ENCODE measurements at regions not wholly inside any gene's neighbourhood (a gene's known extent, or its start where the extent isn't known, plus 50 kb on each side); places are given as distances from the start of the nearest gene placed in this dataset.

GRCh38 chr2:118510807-118511206 lies 336.6 kb downstream of the EN1 start:
- in situ Hi-C loops (cut with HindIII; ENCODE audit: low pct_unique_long_range_greater_than_20kb, low sequenced_read_pairs) = no loop called here
- DNase-seq (ENCODE audit: low read depth) = no peak

- in situ Hi-C loops (cut with HindIII; ENCODE audit: low pct_unique_long_range_greater_than_20kb, low sequenced_read_pairs) = no loop called here
- DNase-seq (ENCODE audit: low read depth) = no peak
These were observed 338.0 kb downstream of the EN1 start for GRCh38 chr2:118509319-118510004.

- DNase-seq (ENCODE audit: low read depth) = no peak
- in situ Hi-C loops (cut with HindIII; ENCODE audit: low pct_unique_long_range_greater_than_20kb, low sequenced_read_pairs) = no loop called here
These were observed 339.2 kb downstream of the EN1 start for GRCh38 chr2:118508282-118508681.

DNA sequence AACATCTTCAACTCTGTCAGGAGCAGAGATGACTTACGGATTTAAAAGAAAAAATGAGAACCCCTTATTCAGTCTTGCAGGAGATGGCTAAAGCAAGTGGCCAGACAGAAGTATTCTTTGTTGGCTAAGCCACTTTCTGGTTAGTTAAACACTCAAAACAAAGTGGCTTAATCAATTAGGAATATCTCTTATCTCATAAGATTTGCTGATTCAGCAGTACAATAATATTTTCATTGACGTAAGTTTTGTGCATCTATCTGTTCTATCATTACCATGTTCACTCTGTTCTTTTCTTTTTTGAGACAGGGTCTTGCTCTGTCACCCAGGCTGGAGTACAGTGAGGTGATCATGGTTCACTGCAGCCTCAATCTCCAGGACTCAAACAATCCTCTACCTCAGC lies 342.0 kb downstream of the EN1 start:
- DNase-seq (ENCODE audit: low read depth) = no peak
- in situ Hi-C loops (cut with HindIII; ENCODE audit: low pct_unique_long_range_greater_than_20kb, low sequenced_read_pairs) = no loop called here

- in situ Hi-C loops (cut with HindIII; ENCODE audit: low pct_unique_long_range_greater_than_20kb, low sequenced_read_pairs) = no loop called here
These were observed 345.3 kb downstream of the EN1 start for GRCh38 chr2:118502106-118502505.

DNA sequence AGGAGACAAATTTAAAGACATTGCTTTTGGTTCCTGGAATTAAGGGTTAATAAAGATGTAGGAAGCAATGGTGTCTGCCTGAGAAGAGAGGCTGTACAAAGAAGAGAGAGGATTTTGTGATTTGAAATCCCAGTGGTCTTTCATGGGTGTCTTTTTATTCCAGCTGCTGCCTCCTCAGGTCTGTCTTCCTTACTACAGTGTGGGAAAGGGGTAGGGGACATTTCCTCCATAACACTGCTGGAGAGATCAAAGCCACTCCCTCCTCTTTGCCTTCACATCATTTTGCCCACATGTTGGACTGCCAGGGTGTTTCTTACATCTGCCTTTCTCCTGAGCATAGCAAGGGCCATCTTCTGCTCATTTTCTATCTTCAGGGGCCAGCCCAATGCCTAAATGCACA lies 348.5 kb downstream of the EN1 start:
- DNase-seq (ENCODE audit: low read depth) = no peak
- in situ Hi-C loops (cut with HindIII; ENCODE audit: low pct_unique_long_range_greater_than_20kb, low sequenced_read_pairs) = no loop called here

More at GRCh38 chr2:118502106-118502505, 345.3 kb downstream of the EN1 start:
- no peak for DNase-seq (ENCODE audit: low read depth)

DNA sequence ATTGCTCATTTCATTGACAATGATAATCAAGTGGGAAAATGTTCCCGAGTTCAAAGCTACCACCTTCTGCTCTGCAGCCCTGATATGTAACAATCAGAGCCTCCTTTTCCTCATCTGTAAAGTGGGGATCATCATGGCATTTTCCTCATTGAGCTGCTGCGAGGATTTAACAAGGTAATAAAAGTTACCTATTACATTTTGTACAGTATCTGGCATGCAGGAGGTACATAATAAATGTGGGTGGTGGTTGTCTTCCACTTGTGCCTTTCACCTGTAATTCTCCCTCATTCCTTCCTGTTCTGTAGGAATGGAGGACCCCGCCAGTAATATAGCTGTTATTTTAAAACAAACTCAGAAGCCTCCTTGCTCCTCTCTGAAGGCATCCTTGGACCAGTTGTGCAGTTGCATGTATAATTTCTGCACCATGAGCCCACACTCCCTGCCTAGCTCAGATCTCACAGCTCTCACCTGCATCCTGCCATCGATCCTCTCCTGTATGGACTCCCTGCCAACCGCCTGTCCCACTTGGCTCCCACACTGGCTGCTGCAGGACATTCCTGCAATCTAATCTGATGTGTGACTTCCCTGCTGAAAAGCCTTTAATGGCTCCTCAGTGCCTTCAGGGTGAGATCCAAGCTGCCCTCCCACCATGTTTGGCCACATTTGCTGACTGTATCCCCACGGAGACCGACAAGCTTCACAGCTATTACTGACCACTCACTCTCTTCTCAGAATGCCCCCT lies 350.4 kb downstream of the EN1 start:
- DNase-seq (ENCODE audit: low read depth) = no peak
- in situ Hi-C loops (cut with HindIII; ENCODE audit: low pct_unique_long_range_greater_than_20kb, low sequenced_read_pairs) = no loop called here

DNA sequence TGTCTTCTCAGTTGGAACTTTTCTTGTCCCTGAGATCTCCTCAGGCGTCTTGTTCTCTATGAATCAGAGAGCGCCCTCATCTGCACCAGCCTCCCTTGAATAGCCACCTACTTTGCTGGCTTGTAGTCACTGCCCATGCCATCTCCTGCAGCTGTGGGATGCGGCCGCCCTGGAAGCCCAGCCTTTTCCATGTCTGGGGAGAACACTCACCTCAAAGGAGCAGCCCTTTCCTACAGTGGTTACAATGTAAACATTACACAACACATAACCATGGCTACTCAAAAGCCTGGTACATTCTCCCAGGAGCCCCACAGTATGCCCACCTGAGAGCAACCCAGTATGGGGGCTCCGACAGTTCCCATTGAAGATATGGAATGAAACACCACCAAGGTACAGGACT lies 351.0 kb downstream of the EN1 start:
- in situ Hi-C loops (cut with HindIII; ENCODE audit: low pct_unique_long_range_greater_than_20kb, low sequenced_read_pairs) = no loop called here
- no peak for DNase-seq (ENCODE audit: low read depth)

GRCh38 chr2:118495290-118495689 lies 352.2 kb downstream of the EN1 start:
- DNase-seq (ENCODE audit: low read depth) = no peak
- in situ Hi-C loops (cut with HindIII; ENCODE audit: low pct_unique_long_range_greater_than_20kb, low sequenced_read_pairs) = no loop called here

DNA sequence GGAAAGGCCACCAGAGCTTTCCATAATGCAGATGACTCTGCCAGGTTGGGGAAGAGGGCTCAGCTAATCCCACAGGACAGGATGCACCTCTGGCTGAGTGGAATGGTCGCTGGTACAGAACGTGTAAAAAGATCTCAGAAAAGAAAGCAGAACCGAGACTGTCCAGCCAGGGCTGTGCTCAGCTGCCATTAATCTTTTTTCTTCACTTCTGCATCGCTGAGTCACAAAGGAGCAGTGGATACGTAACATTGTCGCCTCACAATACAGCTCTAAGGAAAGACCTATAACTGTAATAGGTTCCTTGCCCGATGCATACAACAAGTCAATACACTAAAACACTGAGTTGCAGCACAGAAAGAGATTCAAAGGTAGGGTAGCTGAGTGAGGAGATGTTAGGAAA lies 354.2 kb downstream of the EN1 start:
- in situ Hi-C loops (cut with HindIII; ENCODE audit: low pct_unique_long_range_greater_than_20kb, low sequenced_read_pairs) = no loop called here
- DNase-seq (ENCODE audit: low read depth) = no peak

- in situ Hi-C loops (cut with HindIII; ENCODE audit: low pct_unique_long_range_greater_than_20kb, low sequenced_read_pairs) = no loop called here
- no peak for DNase-seq (ENCODE audit: low read depth)
These were observed 355.1 kb downstream of the EN1 start for GRCh38 chr2:118492335-118492734.

DNA sequence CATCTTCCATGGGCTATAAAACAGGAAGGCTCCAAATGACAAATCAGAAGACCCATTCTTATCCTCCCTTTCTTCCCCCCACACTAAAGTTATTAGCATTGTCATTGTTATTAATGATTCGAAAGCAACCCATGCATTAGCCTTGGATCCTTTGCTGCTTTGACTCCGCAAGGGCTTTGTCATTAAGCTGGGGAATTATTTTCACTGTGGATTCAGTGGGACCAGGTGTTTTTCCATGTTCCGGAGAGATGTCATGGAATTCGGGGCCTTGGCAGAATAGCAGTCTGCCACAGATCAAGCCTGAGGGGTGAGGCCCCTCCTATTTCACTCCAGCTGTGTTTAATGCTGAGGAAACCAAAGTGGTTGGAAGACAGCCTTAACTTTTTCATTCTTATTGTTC lies 357.1 kb downstream of the EN1 start:
- in situ Hi-C loops (cut with HindIII; ENCODE audit: low pct_unique_long_range_greater_than_20kb, low sequenced_read_pairs) = no loop called here
- no peak for DNase-seq (ENCODE audit: low read depth)

- no peak for DNase-seq (ENCODE audit: low read depth)
- in situ Hi-C loops (cut with HindIII; ENCODE audit: low pct_unique_long_range_greater_than_20kb, low sequenced_read_pairs) = no loop called here
These were observed 357.6 kb downstream of the EN1 start for GRCh38 chr2:118489712-118490299.

GRCh38 chr2:118481299-118481698 lies 366.1 kb downstream of the EN1 start:
- in situ Hi-C loops (cut with HindIII; ENCODE audit: low pct_unique_long_range_greater_than_20kb, low sequenced_read_pairs) = no loop called here
- DNase-seq (ENCODE audit: low read depth) = no peak

DNA sequence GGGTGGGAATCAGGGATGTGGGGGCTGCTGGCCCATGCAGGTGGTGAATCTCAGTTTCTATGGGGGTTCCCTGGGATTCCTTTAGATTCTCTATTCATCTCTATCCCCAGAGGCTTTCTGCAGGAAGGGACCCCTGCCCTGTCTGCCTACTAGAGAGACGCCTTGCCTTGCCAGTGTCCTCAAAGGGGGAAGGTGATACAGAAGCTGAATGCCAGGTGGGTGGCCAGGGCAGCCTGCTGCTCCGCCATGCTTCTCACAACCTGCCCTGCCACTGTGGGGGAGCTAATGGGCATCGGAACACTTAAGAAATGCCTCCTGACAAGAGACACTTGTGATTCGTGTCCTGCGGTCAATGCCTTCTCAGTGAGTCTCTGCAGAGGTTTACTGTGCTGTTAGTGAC lies 368.4 kb downstream of the EN1 start:
- no peak for DNase-seq (ENCODE audit: low read depth)
- in situ Hi-C loops (cut with HindIII; ENCODE audit: low pct_unique_long_range_greater_than_20kb, low sequenced_read_pairs) = no loop called here

DNA sequence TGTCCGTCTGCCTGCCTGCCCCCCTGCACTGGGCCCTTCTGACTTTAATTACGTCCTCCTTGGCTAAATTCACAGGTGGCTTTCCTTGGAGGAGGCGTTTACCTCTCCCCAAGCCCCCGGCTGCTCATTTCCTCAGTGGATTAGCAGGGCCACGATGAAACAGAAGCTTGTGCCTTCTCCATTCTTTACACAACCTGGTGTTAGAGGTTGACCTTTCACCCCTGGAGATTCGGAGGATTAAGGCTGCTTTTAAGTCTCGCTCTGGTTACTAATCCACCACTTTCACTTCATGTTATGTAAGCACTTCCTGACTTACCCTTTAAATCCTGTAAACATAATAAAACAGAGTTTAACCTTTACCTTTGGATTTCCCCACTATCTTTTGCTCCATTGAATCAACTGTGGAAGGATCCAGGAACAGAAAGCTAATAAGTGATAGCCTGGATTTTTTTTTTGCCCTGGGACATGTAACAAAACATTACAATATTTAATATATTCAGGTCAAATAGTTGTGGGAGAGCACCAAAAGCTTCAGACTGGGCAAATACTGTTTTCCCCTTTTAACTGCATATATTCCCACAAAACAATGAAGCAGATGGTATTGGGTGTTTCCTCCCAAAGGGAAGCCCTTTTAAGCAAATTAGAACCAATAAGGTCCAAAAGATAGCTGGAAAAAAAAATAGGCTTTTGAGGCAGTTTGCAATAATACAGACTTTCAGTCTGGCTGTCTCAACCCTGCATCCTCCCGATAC lies 370.2 kb downstream of the EN1 start:
- in situ Hi-C loops (cut with HindIII; ENCODE audit: low pct_unique_long_range_greater_than_20kb, low sequenced_read_pairs) = no loop called here

DNA sequence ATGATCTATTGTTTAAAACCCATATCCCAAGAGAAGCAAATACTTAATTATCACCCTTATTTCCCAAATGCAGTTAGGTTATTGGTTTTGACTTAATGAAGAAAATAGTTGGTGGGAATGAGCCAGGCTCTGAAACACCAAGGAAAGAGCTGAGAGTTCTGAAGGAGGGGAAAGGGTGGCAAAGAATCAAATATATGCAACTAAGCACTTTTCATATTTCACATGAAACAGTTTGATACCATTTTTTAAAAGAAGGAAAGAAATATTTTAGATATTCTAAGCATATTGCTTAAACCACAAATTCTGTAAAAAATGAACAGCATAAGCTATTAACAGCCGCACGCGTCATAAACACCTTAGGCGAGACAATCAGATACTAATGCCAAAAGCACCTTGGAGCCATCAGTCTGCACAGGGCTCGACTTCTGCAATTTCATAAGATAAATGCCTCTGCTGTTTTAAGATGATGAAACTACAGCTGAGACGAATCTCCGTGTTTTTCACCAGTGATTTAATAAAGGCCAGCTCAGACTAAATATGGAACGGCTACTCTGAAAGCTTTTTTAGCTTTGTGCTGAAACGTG lies 371.7 kb downstream of the EN1 start:
- DNase-seq (ENCODE audit: low read depth) = no peak
- in situ Hi-C loops (cut with HindIII; ENCODE audit: low pct_unique_long_range_greater_than_20kb, low sequenced_read_pairs) = no loop called here

More for the DNA sequence above, 370.2 kb downstream of the EN1 start:
- DNase-seq (ENCODE audit: low read depth) = no peak

- DNase-seq (ENCODE audit: low read depth) = no peak
- in situ Hi-C loops (cut with HindIII; ENCODE audit: low pct_unique_long_range_greater_than_20kb, low sequenced_read_pairs) = no loop called here
These were observed 372.9 kb downstream of the EN1 start for GRCh38 chr2:118474541-118474920.
